LNCAP (cell line): ENCODE measurements at regions not wholly inside any gene's neighbourhood (a gene's known extent, or its start where the extent isn't known, plus 50 kb on each side); places are given as distances from the start of the nearest gene placed in this dataset.

Source experiments
- CTCF ChIP-seq: fragments of 450-650 bp; IDR thresholded peaks from 2 replicates; pipeline ENCODE4 v1.5.1; 2017; ENCODE audit warnings: mild to moderate bottlenecking

GRCh38 chr2:223532161-223532560 lies 70.0 kb downstream of the SCG2 start:
- TF ChIP-seq CTCF = no peak

DNA sequence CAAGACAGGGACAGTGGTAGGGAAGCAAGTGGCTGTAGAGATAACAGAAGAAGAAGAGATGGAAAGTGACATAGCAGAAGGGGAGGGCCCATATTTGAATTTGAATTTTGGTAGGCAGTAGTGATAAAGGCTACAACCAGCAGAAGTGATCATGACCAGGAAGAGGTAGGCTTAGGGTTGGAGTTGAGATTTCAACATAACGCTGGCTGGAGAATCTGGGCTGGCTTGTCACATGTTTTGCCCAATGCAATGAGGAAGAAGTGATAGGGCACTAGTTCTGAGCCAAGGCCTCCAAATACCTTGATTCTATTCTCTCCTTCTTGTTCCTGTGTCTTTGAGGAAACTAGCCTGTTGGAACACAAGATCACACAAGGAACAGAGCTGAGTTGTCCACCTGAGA lies 69.4 kb downstream of the SCG2 start:
- TF ChIP-seq CTCF = no peak

DNA sequence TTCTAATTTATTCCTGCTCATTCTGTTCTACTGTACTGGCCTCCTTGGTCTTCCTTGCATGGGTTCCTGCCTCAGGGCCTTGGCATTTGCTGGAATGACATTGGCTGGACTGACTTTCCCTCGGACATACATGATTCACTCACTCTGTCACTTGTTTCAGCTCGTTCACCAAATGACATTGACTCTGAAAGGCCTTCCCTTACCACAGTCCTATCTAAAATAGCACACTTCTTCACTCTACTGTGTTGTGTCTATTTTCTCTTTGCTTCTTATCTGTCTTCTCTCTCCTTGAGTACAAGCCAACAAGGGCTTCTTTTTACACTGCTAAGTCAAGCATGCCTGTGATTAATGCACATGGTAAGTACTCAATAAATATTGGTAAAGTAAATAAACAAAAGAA lies 65.6 kb downstream of the SCG2 start:
- no peak for TF ChIP-seq CTCF

DNA sequence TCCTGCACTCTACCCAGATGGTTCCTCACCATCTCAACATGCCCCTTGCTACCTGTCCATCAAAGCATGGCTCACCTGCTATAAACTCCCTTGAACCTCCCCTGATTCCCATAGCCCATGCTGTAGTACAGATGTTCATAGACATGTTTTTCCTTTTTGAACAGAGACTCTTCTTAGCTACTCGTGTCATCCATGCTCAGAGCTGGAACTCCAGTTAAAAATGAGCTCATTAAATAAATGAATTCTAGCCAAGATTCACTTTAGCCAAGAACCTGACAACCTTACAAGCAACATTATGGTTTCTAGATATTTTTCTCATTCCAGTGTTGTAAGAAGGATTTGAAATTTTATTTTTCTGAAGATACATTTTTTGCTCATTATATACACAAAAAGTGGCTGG lies 65.0 kb downstream of the SCG2 start:
- no peak for TF ChIP-seq CTCF

GRCh38 chr2:223537651-223538601 lies 64.2 kb downstream of the SCG2 start:
- TF ChIP-seq CTCF = no peak

GRCh38 chr2:223538920-223539440 lies 63.2 kb downstream of the SCG2 start:
- TF ChIP-seq CTCF = no peak

DNA sequence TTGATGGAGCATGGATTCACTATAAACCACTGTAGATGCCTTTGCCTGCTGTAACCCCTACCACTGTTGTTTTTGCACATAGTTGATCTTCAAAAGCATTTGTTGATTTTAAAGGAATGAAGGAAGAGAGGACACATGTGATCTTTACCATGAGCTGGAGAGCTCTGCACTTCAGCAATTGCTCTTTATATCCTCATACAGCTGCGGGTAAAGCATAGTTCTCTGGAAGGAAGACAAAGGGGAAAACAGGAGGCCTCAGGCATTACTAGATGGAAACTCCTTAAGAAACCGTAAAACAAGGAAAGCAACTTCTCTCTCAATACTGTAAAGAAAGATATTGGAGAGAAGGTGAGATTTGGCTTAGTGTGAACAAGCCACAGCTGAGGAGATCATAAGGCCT lies 60.6 kb downstream of the SCG2 start:
- TF ChIP-seq CTCF = no peak
